GM23338 (cell line): ENCODE measurements at regions not wholly inside any gene's neighbourhood (a gene's known extent, or its start where the extent isn't known, plus 50 kb on each side); places are given as distances from the start of the nearest gene placed in this dataset.

Experiments
- ATAC-seq: fragments of 200-7000 bp; cut with Tn5 transposase; 3 replicates; pipeline ENCODE4 v1.9.1; 2020
- DNase-seq: peaks from one replicate; pipeline ENCODE4 v3.0.0-alpha.2; 2015; ENCODE audit warnings: low spot score
- H2AFZ ChIP-seq: fragments of 200-600 bp; sonication (generic); 2 replicates; pipeline ENCODE4 v1.8.0; 2016; ENCODE audit warnings: antibody characterized with exemption, mild to moderate bottlenecking, moderate library complexity
- H3F3A ChIP-seq: fragments of 200-600 bp; sonication (generic); replicated peaks from 2 replicates; pipeline ENCODE4 v1.8.0; 2017; ENCODE audit warnings: antibody characterized with exemption, mixed run types, low read depth
- H3K27ac ChIP-seq: fragments of 200-600 bp; sonication (generic); 2 replicates; pipeline ENCODE4 v1.6.1; 2016; ENCODE audit warnings: low read depth
- H3K27me3 ChIP-seq: fragments of 200-600 bp; sonication (generic); 2 replicates; pipeline ENCODE4 v1.8.0; 2016; ENCODE audit warnings: mild to moderate bottlenecking, mixed run types, moderate library complexity; ENCODE audit not compliant: insufficient read depth
- H3K36me3 ChIP-seq: fragments of 200-600 bp; sonication (generic); 2 replicates; pipeline ENCODE4 v1.8.0; 2016; ENCODE audit warnings: mild to moderate bottlenecking; ENCODE audit not compliant: insufficient read depth
- H3K4me1 ChIP-seq: fragments of 200-600 bp; sonication (generic); 2 replicates; pipeline ENCODE4 v1.8.0; 2016; ENCODE audit warnings: mild to moderate bottlenecking, moderate library complexity; ENCODE audit not compliant: insufficient read depth
- H3K4me2 ChIP-seq: fragments of 200-600 bp; sonication (generic); 2 replicates; pipeline ENCODE4 v1.7.1; 2017; ENCODE audit warnings: mixed run types
- H3K4me3 ChIP-seq: fragments of 200-600 bp; sonication (generic); 2 replicates; pipeline ENCODE4 v1.6.1; 2016; ENCODE audit warnings: mixed run types
- H3K79me2 ChIP-seq: fragments of 200-600 bp; sonication (generic); replicated peaks from 2 replicates; pipeline ENCODE4 v1.8.0; 2017; ENCODE audit warnings: mild to moderate bottlenecking; ENCODE audit not compliant: insufficient read depth
- H3K9me2 ChIP-seq: fragments of 200-600 bp; sonication (generic); 2 replicates; pipeline ENCODE4 v1.8.0; 2017; ENCODE audit not compliant: insufficient read depth
- H4K20me1 ChIP-seq: fragments of 200-600 bp; sonication (generic); replicated peaks from 2 replicates; pipeline ENCODE4 v1.8.0; 2017; ENCODE audit warnings: mild to moderate bottlenecking; ENCODE audit not compliant: insufficient read depth
- H3K27ac Mint-ChIP-seq: 2 replicates; pipeline ENCODE4 v1.8.0; 2020; ENCODE audit warnings: inconsistent platforms, mild to moderate bottlenecking, moderate library complexity, mixed read lengths
- H3K27me3 Mint-ChIP-seq: 3 replicates; pipeline ENCODE4 v1.8.0; 2022; ENCODE audit warnings: low read depth, mild to moderate bottlenecking, moderate library complexity, mixed read lengths, inconsistent platforms; ENCODE audit not compliant: insufficient read depth, poor library complexity
- H3K36me3 Mint-ChIP-seq: 3 replicates; pipeline ENCODE4 v1.8.0; 2021; ENCODE audit warnings: low read depth, mild to moderate bottlenecking, inconsistent platforms, moderate library complexity, mixed read lengths
- H3K4me1 Mint-ChIP-seq: 3 replicates; pipeline ENCODE4 v1.8.0; 2020; ENCODE audit warnings: mild to moderate bottlenecking, inconsistent platforms, mixed read lengths
- H3K4me3 Mint-ChIP-seq: 3 replicates; pipeline ENCODE4 v1.8.0; 2021; ENCODE audit warnings: moderate library complexity, mild to moderate bottlenecking, inconsistent platforms, mixed read lengths
- H3K9me3 Mint-ChIP-seq: 3 replicates; pipeline ENCODE4 v1.8.0; 2020; ENCODE audit warnings: moderate library complexity, mild to moderate bottlenecking, inconsistent platforms, mixed read lengths
- EZH2 ChIP-seq: fragments of 200-600 bp; sonication (generic); IDR thresholded peaks from one replicate; pipeline ENCODE4 v1.8.0; 2017; ENCODE audit warnings: antibody characterized with exemption, mild to moderate bottlenecking, low read depth; ENCODE audit not compliant: unreplicated experiment
- EZH2phosphoT487 ChIP-seq: fragments of 200-600 bp; sonication (generic); IDR thresholded peaks from one replicate; pipeline ENCODE4 v1.8.1; 2018; ENCODE audit warnings: antibody characterized with exemption; ENCODE audit not compliant: unreplicated experiment
- JUNB ChIP-seq: IDR thresholded peaks from one replicate; pipeline ENCODE4 v1.6.1; 2016; ENCODE audit warnings: antibody characterized with exemption; ENCODE audit not compliant: unreplicated experiment
- NANOG ChIP-seq: IDR thresholded peaks from 2 replicates; pipeline ENCODE4 v1.6.1; 2016; ENCODE audit warnings: antibody characterized with exemption, borderline replicate concordance
- POLR2AphosphoS5 ChIP-seq: IDR thresholded peaks from 2 replicates; pipeline ENCODE4 v1.6.1; 2016; ENCODE audit warnings: antibody characterized with exemption, low read depth
- STAT1 ChIP-seq: IDR thresholded peaks from one replicate; pipeline ENCODE4 v1.6.1; 2016; ENCODE audit warnings: antibody characterized with exemption; ENCODE audit not compliant: unreplicated experiment
- ZNF114 ChIP-seq: fragments of 250-450 bp; sonication (Bioruptor Pico); IDR thresholded peaks from 2 replicates; pipeline ENCODE4 v1.5.0; 2020; ENCODE audit warnings: mild to moderate bottlenecking, moderate library complexity
- ZNF331 ChIP-seq: fragments of 250-450 bp; sonication (Bioruptor Pico); IDR thresholded peaks from 2 replicates; pipeline ENCODE4 v1.5.0; 2020; ENCODE audit warnings: low read depth, mild to moderate bottlenecking, moderate library complexity
- TF ChIP-seq, protein P1 (sequence below): fragments of 250-450 bp; sonication (Bioruptor Pico); IDR thresholded peaks from 2 replicates; pipeline ENCODE4 v1.5.0; 2020; ENCODE audit warnings: mild to moderate bottlenecking, moderate library complexity
- TF ChIP-seq, protein P2 (sequence below): IDR thresholded peaks from 2 replicates; pipeline ENCODE4 v1.6.1; 2016; ENCODE audit warnings: antibody characterized with exemption
- TF ChIP-seq, protein P3 (sequence below): IDR thresholded peaks from one replicate; pipeline ENCODE4 v1.6.1; 2018; ENCODE audit warnings: antibody characterized with exemption; ENCODE audit not compliant: unreplicated experiment

DNA sequence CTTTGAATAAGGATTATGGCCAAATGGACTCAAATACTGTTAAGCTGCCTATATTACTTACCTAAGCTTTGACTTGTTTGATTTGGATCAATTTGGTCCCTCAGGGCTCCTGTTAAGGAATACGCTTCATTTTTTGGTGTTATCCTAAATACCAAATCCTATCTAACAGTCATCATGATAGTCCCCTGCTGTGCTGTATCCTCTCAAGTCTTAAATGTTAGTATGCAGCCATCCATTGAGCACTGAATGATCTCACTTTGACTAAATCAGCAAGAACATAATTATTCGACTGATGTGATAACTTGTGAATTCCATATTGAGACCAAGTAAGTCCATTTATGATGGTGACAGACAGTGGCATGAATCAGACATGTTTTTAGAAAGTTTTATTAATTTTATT is 53.1 kb upstream of the ATF3 start (continued):
- TF ChIP-seq NANOG (no peak), POLR2AphosphoS5 (no peak), JUNB (no peak), ZNF331 (CRISPR knock-in tag) (no peak), EZH2 (no peak)
- TF ChIP-seq, protein P1, sequence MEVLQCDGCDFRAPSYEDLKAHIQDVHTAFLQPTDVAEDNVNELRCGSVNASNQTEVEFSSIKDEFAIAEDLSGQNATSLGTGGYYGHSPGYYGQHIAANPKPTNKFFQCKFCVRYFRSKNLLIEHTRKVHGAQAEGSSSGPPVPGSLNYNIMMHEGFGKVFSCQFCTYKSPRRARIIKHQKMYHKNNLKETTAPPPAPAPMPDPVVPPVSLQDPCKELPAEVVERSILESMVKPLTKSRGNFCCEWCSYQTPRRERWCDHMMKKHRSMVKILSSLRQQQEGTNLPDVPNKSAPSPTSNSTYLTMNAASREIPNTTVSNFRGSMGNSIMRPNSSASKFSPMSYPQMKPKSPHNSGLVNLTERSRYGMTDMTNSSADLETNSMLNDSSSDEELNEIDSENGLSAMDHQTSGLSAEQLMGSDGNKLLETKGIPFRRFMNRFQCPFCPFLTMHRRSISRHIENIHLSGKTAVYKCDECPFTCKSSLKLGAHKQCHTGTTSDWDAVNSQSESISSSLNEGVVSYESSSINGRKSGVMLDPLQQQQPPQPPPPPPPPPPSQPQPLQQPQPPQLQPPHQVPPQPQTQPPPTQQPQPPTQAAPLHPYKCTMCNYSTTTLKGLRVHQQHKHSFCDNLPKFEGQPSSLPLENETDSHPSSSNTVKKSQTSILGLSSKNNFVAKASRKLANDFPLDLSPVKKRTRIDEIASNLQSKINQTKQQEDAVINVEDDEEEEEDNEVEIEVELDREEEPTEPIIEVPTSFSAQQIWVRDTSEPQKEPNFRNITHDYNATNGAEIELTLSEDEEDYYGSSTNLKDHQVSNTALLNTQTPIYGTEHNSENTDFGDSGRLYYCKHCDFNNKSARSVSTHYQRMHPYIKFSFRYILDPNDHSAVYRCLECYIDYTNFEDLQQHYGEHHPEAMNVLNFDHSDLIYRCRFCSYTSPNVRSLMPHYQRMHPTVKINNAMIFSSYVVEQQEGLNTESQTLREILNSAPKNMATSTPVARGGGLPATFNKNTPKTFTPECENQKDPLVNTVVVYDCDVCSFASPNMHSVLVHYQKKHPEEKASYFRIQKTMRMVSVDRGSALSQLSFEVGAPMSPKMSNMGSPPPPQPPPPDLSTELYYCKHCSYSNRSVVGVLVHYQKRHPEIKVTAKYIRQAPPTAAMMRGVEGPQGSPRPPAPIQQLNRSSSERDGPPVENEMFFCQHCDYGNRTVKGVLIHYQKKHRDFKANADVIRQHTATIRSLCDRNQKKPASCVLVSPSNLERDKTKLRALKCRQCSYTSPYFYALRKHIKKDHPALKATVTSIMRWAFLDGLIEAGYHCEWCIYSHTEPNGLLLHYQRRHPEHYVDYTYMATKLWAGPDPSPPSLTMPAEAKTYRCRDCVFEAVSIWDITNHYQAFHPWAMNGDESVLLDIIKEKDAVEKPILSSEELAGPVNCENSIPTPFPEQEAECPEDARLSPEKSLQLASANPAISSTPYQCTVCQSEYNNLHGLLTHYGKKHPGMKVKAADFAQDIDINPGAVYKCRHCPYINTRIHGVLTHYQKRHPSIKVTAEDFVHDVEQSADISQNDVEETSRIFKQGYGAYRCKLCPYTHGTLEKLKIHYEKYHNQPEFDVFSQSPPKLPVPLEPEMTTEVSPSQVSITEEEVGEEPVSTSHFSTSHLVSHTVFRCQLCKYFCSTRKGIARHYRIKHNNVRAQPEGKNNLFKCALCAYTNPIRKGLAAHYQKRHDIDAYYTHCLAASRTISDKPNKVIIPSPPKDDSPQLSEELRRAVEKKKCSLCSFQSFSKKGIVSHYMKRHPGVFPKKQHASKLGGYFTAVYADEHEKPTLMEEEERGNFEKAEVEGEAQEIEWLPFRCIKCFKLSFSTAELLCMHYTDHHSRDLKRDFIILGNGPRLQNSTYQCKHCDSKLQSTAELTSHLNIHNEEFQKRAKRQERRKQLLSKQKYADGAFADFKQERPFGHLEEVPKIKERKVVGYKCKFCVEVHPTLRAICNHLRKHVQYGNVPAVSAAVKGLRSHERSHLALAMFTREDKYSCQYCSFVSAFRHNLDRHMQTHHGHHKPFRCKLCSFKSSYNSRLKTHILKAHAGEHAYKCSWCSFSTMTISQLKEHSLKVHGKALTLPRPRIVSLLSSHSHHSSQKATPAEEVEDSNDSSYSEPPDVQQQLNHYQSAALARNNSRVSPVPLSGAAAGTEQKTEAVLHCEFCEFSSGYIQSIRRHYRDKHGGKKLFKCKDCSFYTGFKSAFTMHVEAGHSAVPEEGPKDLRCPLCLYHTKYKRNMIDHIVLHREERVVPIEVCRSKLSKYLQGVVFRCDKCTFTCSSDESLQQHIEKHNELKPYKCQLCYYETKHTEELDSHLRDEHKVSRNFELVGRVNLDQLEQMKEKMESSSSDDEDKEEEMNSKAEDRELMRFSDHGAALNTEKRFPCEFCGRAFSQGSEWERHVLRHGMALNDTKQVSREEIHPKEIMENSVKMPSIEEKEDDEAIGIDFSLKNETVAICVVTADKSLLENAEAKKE (CRISPR knock-in tag) = no peak

DNA sequence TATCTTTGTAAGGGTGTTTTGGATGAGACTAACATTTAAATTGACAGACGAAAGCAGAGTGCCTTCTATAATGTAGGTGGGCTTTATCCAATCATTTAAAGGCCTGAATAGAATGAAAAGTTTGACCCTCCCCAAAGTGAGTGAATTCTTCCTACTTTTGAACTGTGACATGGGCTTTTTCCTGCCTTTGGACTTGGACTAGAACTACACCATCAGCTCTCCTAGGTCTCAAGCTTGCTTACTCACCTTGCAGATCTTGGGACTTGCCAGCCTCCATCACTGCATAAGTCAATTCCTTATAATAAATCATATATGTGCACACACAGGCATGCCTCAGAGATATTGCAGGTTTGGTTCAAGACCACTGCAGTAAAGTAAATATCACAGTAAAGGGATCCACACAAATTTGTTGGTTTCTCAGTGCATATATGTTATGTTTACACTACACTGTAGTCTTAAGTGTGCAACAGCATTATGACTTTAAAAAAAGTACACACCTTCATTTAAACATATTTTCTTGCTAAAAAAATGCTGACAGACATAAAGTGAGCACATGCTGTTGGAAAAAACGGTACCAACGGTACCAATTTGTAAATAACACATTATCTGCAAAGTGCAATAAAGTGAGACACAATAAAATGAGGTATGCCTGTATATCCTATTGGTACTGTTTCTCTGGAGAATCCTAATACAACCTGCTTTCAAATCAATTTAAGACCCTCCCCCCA is 51.6 kb upstream of the ATF3 start:
- Mint-ChIP-seq H3K27ac (no peak overlapping the region), H3K4me1 (peaks cover 12% of the 10 kb centered on the region), H3K36me3 (no peaks in the 10 kb centered on the region; the same call in 2 of the 3 replicates), H3K9me3 (no peaks in the 10 kb centered on the region; the same call in 2 of the 3 replicates), H3K4me3 (no peak overlapping the region), H3K27me3 (peaks cover 13% of the 10 kb centered on the region)
- Histone ChIP-seq H3K4me2 (no peak overlapping the region), H3K9me2 (no peaks in the 10 kb centered on the region), H3K36me3 (no peaks in the 10 kb centered on the region), H3K79me2 (no peaks in the 10 kb centered on the region), H3K27me3 (peaks cover 19% of the 10 kb centered on the region), H3K4me1 (no peaks in the 10 kb centered on the region; the same call in 1 of the 2 replicates), H2AFZ (no peak overlapping the region), H3K27ac (no peak overlapping the region), H4K20me1 (no peaks in the 10 kb centered on the region), H3F3A (no peaks in the 10 kb centered on the region; the same call in 1 of the 2 replicates), H3K4me3 (no peak overlapping the region)
- ATAC-seq = no peak
- DNase-seq = no peak
- TF ChIP-seq EZH2phosphoT487 = no peak
- no peak for TF ChIP-seq JUNB
- TF ChIP-seq, protein P2, sequence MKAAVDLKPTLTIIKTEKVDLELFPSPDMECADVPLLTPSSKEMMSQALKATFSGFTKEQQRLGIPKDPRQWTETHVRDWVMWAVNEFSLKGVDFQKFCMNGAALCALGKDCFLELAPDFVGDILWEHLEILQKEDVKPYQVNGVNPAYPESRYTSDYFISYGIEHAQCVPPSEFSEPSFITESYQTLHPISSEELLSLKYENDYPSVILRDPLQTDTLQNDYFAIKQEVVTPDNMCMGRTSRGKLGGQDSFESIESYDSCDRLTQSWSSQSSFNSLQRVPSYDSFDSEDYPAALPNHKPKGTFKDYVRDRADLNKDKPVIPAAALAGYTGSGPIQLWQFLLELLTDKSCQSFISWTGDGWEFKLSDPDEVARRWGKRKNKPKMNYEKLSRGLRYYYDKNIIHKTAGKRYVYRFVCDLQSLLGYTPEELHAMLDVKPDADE = no peak
- no peak for TF ChIP-seq STAT1
- no peak for TF ChIP-seq EZH2
- TF ChIP-seq NANOG = no peak
- TF ChIP-seq POLR2AphosphoS5 = no peak
- no peak for TF ChIP-seq ZNF331 (CRISPR knock-in tag)
- TF ChIP-seq, protein P3, sequence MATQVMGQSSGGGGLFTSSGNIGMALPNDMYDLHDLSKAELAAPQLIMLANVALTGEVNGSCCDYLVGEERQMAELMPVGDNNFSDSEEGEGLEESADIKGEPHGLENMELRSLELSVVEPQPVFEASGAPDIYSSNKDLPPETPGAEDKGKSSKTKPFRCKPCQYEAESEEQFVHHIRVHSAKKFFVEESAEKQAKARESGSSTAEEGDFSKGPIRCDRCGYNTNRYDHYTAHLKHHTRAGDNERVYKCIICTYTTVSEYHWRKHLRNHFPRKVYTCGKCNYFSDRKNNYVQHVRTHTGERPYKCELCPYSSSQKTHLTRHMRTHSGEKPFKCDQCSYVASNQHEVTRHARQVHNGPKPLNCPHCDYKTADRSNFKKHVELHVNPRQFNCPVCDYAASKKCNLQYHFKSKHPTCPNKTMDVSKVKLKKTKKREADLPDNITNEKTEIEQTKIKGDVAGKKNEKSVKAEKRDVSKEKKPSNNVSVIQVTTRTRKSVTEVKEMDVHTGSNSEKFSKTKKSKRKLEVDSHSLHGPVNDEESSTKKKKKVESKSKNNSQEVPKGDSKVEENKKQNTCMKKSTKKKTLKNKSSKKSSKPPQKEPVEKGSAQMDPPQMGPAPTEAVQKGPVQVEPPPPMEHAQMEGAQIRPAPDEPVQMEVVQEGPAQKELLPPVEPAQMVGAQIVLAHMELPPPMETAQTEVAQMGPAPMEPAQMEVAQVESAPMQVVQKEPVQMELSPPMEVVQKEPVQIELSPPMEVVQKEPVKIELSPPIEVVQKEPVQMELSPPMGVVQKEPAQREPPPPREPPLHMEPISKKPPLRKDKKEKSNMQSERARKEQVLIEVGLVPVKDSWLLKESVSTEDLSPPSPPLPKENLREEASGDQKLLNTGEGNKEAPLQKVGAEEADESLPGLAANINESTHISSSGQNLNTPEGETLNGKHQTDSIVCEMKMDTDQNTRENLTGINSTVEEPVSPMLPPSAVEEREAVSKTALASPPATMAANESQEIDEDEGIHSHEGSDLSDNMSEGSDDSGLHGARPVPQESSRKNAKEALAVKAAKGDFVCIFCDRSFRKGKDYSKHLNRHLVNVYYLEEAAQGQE = no peak
- TF ChIP-seq ZNF114 (CRISPR knock-in tag) = no peak
